Ishikawa (cell line): ENCODE measurements at regions not wholly inside any gene's neighbourhood (a gene's known extent, or its start where the extent isn't known, plus 50 kb on each side); places are given as distances from the start of the nearest gene placed in this dataset.

Source experiments
- CEBPB ChIP-seq: IDR thresholded peaks from 2 replicates; pipeline ENCODE4 v1.6.1; 2012
- CREB1 ChIP-seq: IDR thresholded peaks from 2 replicates; pipeline ENCODE4 v1.6.1; 2012; ENCODE audit warnings: low read depth
- EGR1 ChIP-seq: IDR thresholded peaks from 2 replicates; pipeline ENCODE4 v1.6.1; 2012
- EP300 ChIP-seq: IDR thresholded peaks from 2 replicates; pipeline ENCODE4 v1.6.1; 2012; ENCODE audit warnings: borderline replicate concordance
- FOXM1 ChIP-seq: IDR thresholded peaks from 2 replicates; pipeline ENCODE4 v1.6.1; 2012; ENCODE audit warnings: low read depth, borderline replicate concordance
- MAX ChIP-seq: IDR thresholded peaks from 2 replicates; pipeline ENCODE4 v1.6.1; 2012
- NFIC ChIP-seq: IDR thresholded peaks from 2 replicates; pipeline ENCODE4 v1.6.1; 2012
- RAD21 ChIP-seq: IDR thresholded peaks from 2 replicates; pipeline ENCODE4 v1.6.1; 2012; ENCODE audit warnings: low read depth
- REST ChIP-seq: IDR thresholded peaks from 2 replicates; pipeline ENCODE4 v1.6.1; 2012; ENCODE audit warnings: low read depth, mild to moderate bottlenecking
- TAF1 ChIP-seq: IDR thresholded peaks from 2 replicates; pipeline ENCODE4 v1.6.1; 2012; ENCODE audit warnings: low read depth, mild to moderate bottlenecking
- TCF12 ChIP-seq: IDR thresholded peaks from 2 replicates; pipeline ENCODE4 v1.6.1; 2012; ENCODE audit warnings: low read depth
- TEAD4 ChIP-seq: IDR thresholded peaks from 2 replicates; pipeline ENCODE4 v1.6.1; 2012
- USF1 ChIP-seq: IDR thresholded peaks from 2 replicates; pipeline ENCODE4 v1.6.1; 2012
- YY1 ChIP-seq: IDR thresholded peaks from 2 replicates; pipeline ENCODE4 v1.6.1; 2012; ENCODE audit warnings: low read depth
- ZBTB7A ChIP-seq: IDR thresholded peaks from 2 replicates; pipeline ENCODE4 v1.6.1; 2012; ENCODE audit warnings: low read depth

- TF ChIP-seq TEAD4 (no peak), FOXM1 (no peak), CREB1 (no peak)
Observed at GRCh38 chr1:244265507-244265906, 186.2 kb downstream of the ADSS2 start.

GRCh38 chr1:244269169-244269568, 182.5 kb downstream of the ADSS2 start:
- no peak for TF ChIP-seq FOXM1
- no peak for TF ChIP-seq TEAD4
- TF ChIP-seq YY1: no peak
- TF ChIP-seq TCF12: no peak
- TF ChIP-seq NFIC: no peak
- TF ChIP-seq EGR1: no peak

- no peak for TF ChIP-seq TCF12
- no peak for TF ChIP-seq USF1
- TF ChIP-seq YY1: no peak
- TF ChIP-seq ZBTB7A: no peak
- no peak for TF ChIP-seq NFIC
- TF ChIP-seq CEBPB: no peak
- no peak for TF ChIP-seq MAX
- no peak for TF ChIP-seq FOXM1
- TF ChIP-seq TAF1: no peak
- no peak for TF ChIP-seq EGR1
- TF ChIP-seq RAD21: no peak
- no peak for TF ChIP-seq CREB1
- TF ChIP-seq EP300: no peak
- no peak for TF ChIP-seq REST
- no peak for TF ChIP-seq TEAD4
Observed at GRCh38 chr1:244271004-244271403, 180.7 kb downstream of the ADSS2 start.

GRCh38 chr1:244271691-244272308, 179.9 kb downstream of the ADSS2 start:
- TF ChIP-seq NFIC (no peak), RAD21 (no peak), ZBTB7A (no peak), EP300 (no peak), USF1 (no peak), TEAD4 (no peak), EGR1 (no peak), CREB1 (no peak), TCF12 (no peak), MAX (no peak), FOXM1 (no peak), TAF1 (no peak), CEBPB (no peak), REST (no peak)

- no peak for TF ChIP-seq CEBPB
- TF ChIP-seq MAX: peak; percentile 63
- TF ChIP-seq TCF12: no peak
- TF ChIP-seq USF1: no peak
- peak; percentile 17; the same call in 1 of the 2 replicates for TF ChIP-seq NFIC
- peak; percentile 99 for TF ChIP-seq RAD21
Observed at GRCh38 chr1:244272471-244273261, 179.0 kb downstream of the ADSS2 start.
